ENCODE measurements at regions not wholly inside any gene's neighbourhood (a gene's known extent, or its start where the extent isn't known, plus 50 kb on each side); places are given as distances from the start of the nearest gene placed in this dataset.

DNA sequence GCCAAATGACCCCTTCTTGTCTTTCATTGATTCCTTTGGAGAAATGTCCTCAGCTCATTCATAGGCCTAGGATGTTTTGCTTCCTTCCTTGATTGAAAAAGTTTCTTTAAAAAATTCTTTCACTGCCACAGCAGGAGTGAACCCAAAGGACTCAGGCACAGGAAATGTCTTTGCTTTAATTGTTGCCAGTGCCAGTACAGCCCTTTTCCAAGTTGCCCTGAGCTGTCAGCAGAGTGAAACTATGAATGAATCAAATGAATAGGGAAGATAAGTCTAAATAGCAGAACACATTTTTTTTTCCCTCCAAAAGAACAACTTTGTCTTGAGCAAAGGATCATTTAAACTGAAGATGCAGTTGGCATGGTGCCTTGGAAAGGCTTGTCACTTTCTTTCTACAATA, 63.8 kb upstream of the SLC4A4 start:
- TF ChIP-seq CTCF (conservative IDR thresholded peaks at IDR 0.05; ENCODE audit: low read length) (no peak), EZH2phosphoT487 (IDR thresholded peaks at IDR 0.05; ENCODE audit: borderline replicate concordance, low read depth, low read length) (no peak)
